ENCODE measurements at regions not wholly inside any gene's neighbourhood (a gene's known extent, or its start where the extent isn't known, plus 50 kb on each side); places are given as distances from the start of the nearest gene placed in this dataset.
A peak's percentile ranks its signal among the peaks of the same experiment; 100 is the strongest.

- no peak overlapping the region for H3K4me2 ChIP-seq (ENCODE audit: unreplicated experiment)
- no peaks in the 10 kb centered on the region for H3K27me3 ChIP-seq (replicated peaks; ENCODE audit: insufficient read depth)
- H3F3A ChIP-seq (ENCODE audit: insufficient read depth): peaks cover 17% of the 10 kb centered on the region; the same call in 1 of the 2 replicates
- H4K20me1 ChIP-seq (ENCODE audit: insufficient read depth): no peaks in the 10 kb centered on the region
- no peaks in the 10 kb centered on the region for H3K9me3 ChIP-seq (ENCODE audit: low read depth)
- no peak overlapping the region for H3K4me3 ChIP-seq
- no peaks in the 10 kb centered on the region for H3K79me2 ChIP-seq (ENCODE audit: insufficient read depth)
- H2AFZ ChIP-seq: no peak overlapping the region
- no peak for DNase-seq
- no peaks in the 10 kb centered on the region for H3K36me3 ChIP-seq (ENCODE audit: low read depth)
- H3K4me1 ChIP-seq (ENCODE audit: insufficient read depth): peaks cover 40% of the 10 kb centered on the region
- H3K9ac ChIP-seq: no peak overlapping the region
- whole genome bisulfite sequencing, 2 experiments (ENCODE audit: low coverage in 1 of 2, low lambda C conversion rate in 2 of 2, missing lambda C conversion rate in 2 of 2): 92 to 97% methylated on average over 8 to 9 of the region's 9 CpGs
- in situ Hi-C loops (cut with MboI): no loop called here
- H3K9me2 ChIP-seq (ENCODE audit: insufficient read depth): no peaks in the 10 kb centered on the region
- no peak for TF ChIP-seq EZH2 (IDR thresholded peaks at IDR 0.05; ENCODE audit: insufficient read depth, poor library complexity, severe bottlenecking)
- TF ChIP-seq EZH2phosphoT487 (IDR thresholded peaks at IDR 0.05; ENCODE audit: insufficient read depth, low read depth): no peak
- no peak overlapping the region for H3K27ac ChIP-seq
Measured at GRCh38 chr2:71926089-71926447, 221.6 kb downstream of the CYP26B1 start.

DNA sequence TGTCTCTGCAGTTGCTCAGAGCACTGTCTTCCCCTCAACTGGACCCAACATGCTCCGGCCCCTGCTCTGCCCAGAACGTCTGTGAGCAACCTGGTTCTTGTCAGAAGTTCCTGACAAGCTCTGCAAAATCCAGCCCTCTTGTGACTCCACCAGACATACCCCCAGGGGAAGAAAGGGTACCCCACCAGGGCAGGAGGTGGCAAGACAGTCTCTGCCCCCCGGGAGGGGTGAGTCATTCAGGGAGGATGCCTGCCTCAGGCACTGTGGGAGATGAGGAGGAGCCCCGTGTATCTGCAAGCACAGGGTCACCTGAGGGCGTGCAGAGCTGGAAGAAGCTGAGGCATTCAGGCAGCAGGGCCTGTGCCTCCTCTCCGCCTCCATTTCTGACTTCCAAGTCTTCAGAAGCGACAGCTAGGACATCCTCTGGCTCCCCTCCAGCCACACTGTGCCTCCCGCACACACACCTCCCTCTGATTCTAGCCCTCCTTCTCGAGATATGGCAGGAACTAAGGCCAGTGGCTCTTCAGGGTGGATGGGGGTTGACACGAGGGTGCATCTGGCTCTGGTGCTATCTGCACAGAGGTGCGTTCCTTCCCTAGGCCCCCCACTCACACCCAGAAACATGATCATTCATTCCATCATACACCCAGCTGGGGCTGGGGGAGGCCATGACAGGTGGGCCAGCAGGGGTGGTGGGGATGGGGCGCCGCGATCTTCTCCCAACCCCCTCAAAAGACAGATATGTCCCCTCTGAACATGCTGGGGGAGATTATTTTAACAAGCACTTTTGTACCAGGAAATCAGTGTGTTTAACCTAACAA is 222.2 kb downstream of the CYP26B1 start:
- TF ChIP-seq EZH2phosphoT487 (IDR thresholded peaks at IDR 0.05; ENCODE audit: insufficient read depth, low read depth) (no peak), EZH2 (IDR thresholded peaks at IDR 0.05; ENCODE audit: insufficient read depth, poor library complexity, severe bottlenecking) (no peak)
- Histone ChIP-seq H3K36me3 (ENCODE audit: low read depth) (no peaks in the 10 kb centered on the region), H3K4me2 (ENCODE audit: unreplicated experiment) (no peak overlapping the region), H3K27ac (no peak overlapping the region), H3K4me1 (ENCODE audit: insufficient read depth) (peaks cover 34% of the 10 kb centered on the region), H4K20me1 (ENCODE audit: insufficient read depth) (no peaks in the 10 kb centered on the region), H3F3A (ENCODE audit: insufficient read depth) (peaks cover 17% of the 10 kb centered on the region; the same call in 1 of the 2 replicates), H3K4me3 (no peak overlapping the region), H3K9ac (no peak overlapping the region), H3K9me3 (ENCODE audit: low read depth) (no peaks in the 10 kb centered on the region), H2AFZ (no peak overlapping the region), H3K27me3 (replicated peaks; ENCODE audit: insufficient read depth) (no peaks in the 10 kb centered on the region), H3K79me2 (ENCODE audit: insufficient read depth) (no peaks in the 10 kb centered on the region), H3K9me2 (ENCODE audit: insufficient read depth) (no peaks in the 10 kb centered on the region)
- 71 to 73% methylated on average over 13 to 14 of the region's 14 CpGs for WGBS, 2 experiments (ENCODE audit: low coverage in 1 of 2, low lambda C conversion rate in 2 of 2, missing lambda C conversion rate in 2 of 2)
- peak; percentile 53 for DNase-seq
- in situ Hi-C loops (cut with MboI): no loop called here

- no peak overlapping the region for H3K9ac ChIP-seq
- no peak overlapping the region for H2AFZ ChIP-seq
- 71 to 72% methylated on average over 7 of the region's 7 CpGs for WGBS, 2 experiments (ENCODE audit: low coverage in 1 of 2, low lambda C conversion rate in 2 of 2, missing lambda C conversion rate in 2 of 2)
- TF ChIP-seq EZH2phosphoT487 (IDR thresholded peaks at IDR 0.05; ENCODE audit: insufficient read depth, low read depth): no peak
- TF ChIP-seq EZH2 (IDR thresholded peaks at IDR 0.05; ENCODE audit: insufficient read depth, poor library complexity, severe bottlenecking): no peak
- no peaks in the 10 kb centered on the region for H4K20me1 ChIP-seq (ENCODE audit: insufficient read depth)
- H3K4me1 ChIP-seq (ENCODE audit: insufficient read depth): peaks cover 25% of the 10 kb centered on the region
- no peaks in the 10 kb centered on the region for H3K9me3 ChIP-seq (ENCODE audit: low read depth)
- H3K79me2 ChIP-seq (ENCODE audit: insufficient read depth): no peaks in the 10 kb centered on the region
- H3K4me2 ChIP-seq (ENCODE audit: unreplicated experiment): no peak overlapping the region
- no peaks in the 10 kb centered on the region for H3K27me3 ChIP-seq (replicated peaks; ENCODE audit: insufficient read depth)
- peak; percentile 65 for DNase-seq
- H3K4me3 ChIP-seq: no peak overlapping the region
- in situ Hi-C loops (cut with MboI): no loop called here
- H3K36me3 ChIP-seq (ENCODE audit: low read depth): no peaks in the 10 kb centered on the region
- no peak overlapping the region for H3K27ac ChIP-seq
- peaks cover 18% of the 10 kb centered on the region; the same call in 1 of the 2 replicates for H3F3A ChIP-seq (ENCODE audit: insufficient read depth)
- H3K9me2 ChIP-seq (ENCODE audit: insufficient read depth): no peaks in the 10 kb centered on the region
Measured at GRCh38 chr2:71923887-71924533, 223.7 kb downstream of the CYP26B1 start.

DNA sequence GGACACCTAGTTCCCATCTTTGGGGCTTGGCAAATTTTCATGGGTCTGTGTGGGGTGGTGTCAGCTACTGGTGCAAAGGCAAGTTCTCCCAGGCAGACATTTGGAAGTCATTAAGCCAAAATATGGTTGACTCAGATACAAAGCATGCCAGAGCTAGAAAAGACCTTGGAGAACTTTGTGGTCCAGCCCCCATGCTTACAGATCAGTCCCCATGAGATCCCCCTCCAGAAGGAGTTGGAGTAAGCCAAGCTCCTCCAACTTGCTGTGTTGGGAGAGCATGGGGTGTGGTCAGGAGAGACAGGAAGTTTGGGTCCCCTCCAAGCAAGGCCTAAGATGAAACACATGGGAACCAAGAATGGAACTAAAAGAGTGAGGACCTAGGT is 224.5 kb downstream of the CYP26B1 start:
- Histone ChIP-seq H3K9ac (no peak overlapping the region), H3K27me3 (replicated peaks; ENCODE audit: insufficient read depth) (no peaks in the 10 kb centered on the region), H3K27ac (no peak overlapping the region), H3K4me3 (no peak overlapping the region), H3K4me2 (ENCODE audit: unreplicated experiment) (no peak overlapping the region), H3K9me3 (ENCODE audit: low read depth) (peaks cover 2% of the 10 kb centered on the region), H2AFZ (0 out of 2 replicates have a peak overlapping the region, but pooled peaks have one; percentile 32), H3K9me2 (ENCODE audit: insufficient read depth) (no peaks in the 10 kb centered on the region), H3K36me3 (ENCODE audit: low read depth) (no peaks in the 10 kb centered on the region), H4K20me1 (ENCODE audit: insufficient read depth) (no peaks in the 10 kb centered on the region), H3K79me2 (ENCODE audit: insufficient read depth) (no peaks in the 10 kb centered on the region), H3F3A (ENCODE audit: insufficient read depth) (peaks cover 18% of the 10 kb centered on the region; the same call in 1 of the 2 replicates), H3K4me1 (ENCODE audit: insufficient read depth) (peaks cover 25% of the 10 kb centered on the region)
- TF ChIP-seq EZH2phosphoT487 (IDR thresholded peaks at IDR 0.05; ENCODE audit: insufficient read depth, low read depth) (no peak), EZH2 (IDR thresholded peaks at IDR 0.05; ENCODE audit: insufficient read depth, poor library complexity, severe bottlenecking) (no peak)
- peak; percentile 74 for DNase-seq
- in situ Hi-C loops (cut with MboI): no loop called here

All from GM23248 (cell line).